H1 (cell line): ENCODE measurements at regions not wholly inside any gene's neighbourhood (a gene's known extent, or its start where the extent isn't known, plus 50 kb on each side); places are given as distances from the start of the nearest gene placed in this dataset.

ENCODE experiments used
- PHF8 ChIP-seq: fragments of 200-600 bp; sonication (generic); conservative IDR thresholded peaks from 2 replicates; pipeline ENCODE4 v1.7.1; 2012; ENCODE audit warnings: low read depth, mild to moderate bottlenecking, inconsistent platforms, low read length, moderate library complexity
- RXRA ChIP-seq: IDR thresholded peaks from 2 replicates; pipeline ENCODE4 v1.6.1; 2011; ENCODE audit warnings: low read depth, mild to moderate bottlenecking, low read length, moderate library complexity; ENCODE audit not compliant: insufficient read depth

GRCh38 chrX:69299285-69299684 is 134.0 kb upstream of the PJA1 start (continued):
- no peak for TF ChIP-seq RXRA
- no peak for TF ChIP-seq PHF8
